ENCODE measurements at regions not wholly inside any gene's neighbourhood (a gene's known extent, or its start where the extent isn't known, plus 50 kb on each side); places are given as distances from the start of the nearest gene placed in this dataset.

DNA sequence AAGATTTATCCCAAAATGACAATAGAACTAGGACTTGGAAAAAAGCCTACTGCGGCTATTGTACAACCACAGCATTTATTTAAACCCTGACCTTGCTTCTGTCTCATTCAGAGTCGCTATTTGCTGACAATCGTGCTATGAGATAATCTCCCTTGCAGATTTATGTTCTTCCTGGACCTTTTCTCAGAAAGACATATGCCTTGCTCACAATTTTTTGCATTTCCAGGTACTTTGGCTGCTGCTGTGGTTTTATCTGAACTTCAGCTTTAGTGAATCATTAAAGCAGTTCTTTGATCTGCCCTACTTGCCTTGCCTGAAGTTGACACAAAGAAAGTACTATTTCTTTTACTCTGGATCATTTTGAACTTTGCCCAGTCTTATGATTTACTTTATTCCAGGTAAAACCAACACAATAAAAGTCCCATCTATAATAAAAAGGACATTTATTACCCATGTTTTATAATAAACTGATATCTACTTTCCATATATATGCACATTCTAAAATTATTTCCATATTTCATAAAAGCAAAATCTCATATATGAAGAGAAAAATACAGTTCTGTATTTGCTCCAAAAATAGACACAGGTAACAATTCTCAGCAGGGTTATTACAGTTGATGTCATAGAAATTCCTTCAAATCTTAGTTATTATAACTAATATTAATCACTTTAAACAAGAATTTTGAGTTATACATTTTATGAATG is 63.4 kb upstream of the CARD18 start:
- TF ChIP-seq, protein P1, sequence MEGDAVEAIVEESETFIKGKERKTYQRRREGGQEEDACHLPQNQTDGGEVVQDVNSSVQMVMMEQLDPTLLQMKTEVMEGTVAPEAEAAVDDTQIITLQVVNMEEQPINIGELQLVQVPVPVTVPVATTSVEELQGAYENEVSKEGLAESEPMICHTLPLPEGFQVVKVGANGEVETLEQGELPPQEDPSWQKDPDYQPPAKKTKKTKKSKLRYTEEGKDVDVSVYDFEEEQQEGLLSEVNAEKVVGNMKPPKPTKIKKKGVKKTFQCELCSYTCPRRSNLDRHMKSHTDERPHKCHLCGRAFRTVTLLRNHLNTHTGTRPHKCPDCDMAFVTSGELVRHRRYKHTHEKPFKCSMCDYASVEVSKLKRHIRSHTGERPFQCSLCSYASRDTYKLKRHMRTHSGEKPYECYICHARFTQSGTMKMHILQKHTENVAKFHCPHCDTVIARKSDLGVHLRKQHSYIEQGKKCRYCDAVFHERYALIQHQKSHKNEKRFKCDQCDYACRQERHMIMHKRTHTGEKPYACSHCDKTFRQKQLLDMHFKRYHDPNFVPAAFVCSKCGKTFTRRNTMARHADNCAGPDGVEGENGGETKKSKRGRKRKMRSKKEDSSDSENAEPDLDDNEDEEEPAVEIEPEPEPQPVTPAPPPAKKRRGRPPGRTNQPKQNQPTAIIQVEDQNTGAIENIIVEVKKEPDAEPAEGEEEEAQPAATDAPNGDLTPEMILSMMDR (IDR thresholded peaks at IDR 0.05): no peak
- no peak for TF ChIP-seq POLR2A (IDR thresholded peaks at IDR 0.05)

DNA sequence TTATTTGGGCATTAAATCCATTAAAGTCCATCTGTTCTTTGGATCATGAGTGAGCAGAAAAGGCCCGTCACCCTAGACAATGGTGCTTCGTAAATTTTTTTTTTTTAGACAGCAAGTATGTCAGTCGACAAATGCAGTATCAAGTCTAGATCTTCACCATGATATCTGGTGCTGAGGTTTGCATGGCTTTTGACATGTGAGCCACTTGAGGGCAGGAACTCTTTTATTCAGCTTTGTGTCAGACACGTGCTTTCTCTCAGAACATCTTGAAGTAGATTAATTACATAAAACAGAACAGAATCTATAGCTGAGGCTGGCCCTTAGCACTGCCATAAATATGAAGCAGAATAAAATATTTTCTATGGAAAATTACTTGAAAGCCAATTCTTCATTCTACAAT is 62.9 kb upstream of the CARD18 start:
- Histone ChIP-seq H3K27ac (no peak overlapping the region), H3K4me1 (replicated peaks in 1 of 2) (peaks cover 0 to 6% of the 10 kb centered on the region in 2 donors), H3K27me3 (no peaks in the 10 kb centered on the region), H3K4me3 (no peak overlapping the region), H3K9me3 (replicated peaks in 1 of 3) (no peaks in the 10 kb centered on the region), H3K36me3 (replicated peaks in 1 of 2) (no peaks in the 10 kb centered on the region)
- DNase-seq: no peak
- TF ChIP-seq POLR2A (IDR thresholded peaks at IDR 0.05): no peak
- TF ChIP-seq, protein P1 (IDR thresholded peaks at IDR 0.05): no peak
- intact Hi-C loops (cut with DNase I): no loop called here
- whole genome bisulfite sequencing, 4 donors: 61 to 77% (median 65%) methylated on average over 4 of the region's 4 CpGs

More for the DNA sequence above, 63.4 kb upstream of the CARD18 start:
- no peak for DNase-seq
- Histone ChIP-seq H3K9me3 (replicated peaks in 1 of 3) (no peaks in the 10 kb centered on the region), H3K4me1 (replicated peaks in 1 of 2) (peaks cover 0 to 6% of the 10 kb centered on the region in 2 donors), H3K4me3 (no peak overlapping the region), H3K36me3 (replicated peaks in 1 of 2) (no peaks in the 10 kb centered on the region), H3K27ac (no peak overlapping the region), H3K27me3 (no peaks in the 10 kb centered on the region)
- intact Hi-C loops (cut with DNase I): no loop called here
- 16 to 28% (median 23%) methylated on average over 3 of the region's 3 CpGs for WGBS, 4 donors

DNA sequence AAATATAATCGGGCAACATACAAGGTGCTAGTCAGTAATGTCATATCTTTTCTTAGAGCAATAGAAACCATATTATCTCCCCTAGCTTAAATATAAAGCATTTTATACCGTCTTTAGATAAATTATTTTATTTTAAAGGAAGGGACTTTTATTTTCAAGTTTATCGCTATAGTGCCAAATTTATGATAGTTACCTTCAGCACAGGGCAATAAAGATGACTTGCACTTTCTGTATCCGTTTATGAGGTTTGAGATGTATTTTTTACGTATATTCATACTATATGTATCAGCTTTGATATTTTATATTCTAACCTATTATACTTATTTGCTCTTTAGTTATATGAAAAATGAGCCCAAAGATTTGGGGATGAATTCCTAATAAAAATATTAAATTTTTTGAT is 61.6 kb upstream of the CARD18 start:
- DNase-seq: no peak
- no peaks in the 10 kb centered on the region for H3K27me3 ChIP-seq
- no peak overlapping the region for H3K27ac ChIP-seq
- intact Hi-C loops (cut with DNase I): no loop called here
- TF ChIP-seq, protein P1 (IDR thresholded peaks at IDR 0.05): no peak
- no peak for TF ChIP-seq POLR2A (IDR thresholded peaks at IDR 0.05)
- 57 to 66% (median 61%) methylated on average over 5 of the region's 5 CpGs for WGBS, 4 donors
- no peaks in the 10 kb centered on the region for H3K9me3 ChIP-seq (replicated peaks in 1 of 3)
- no peak overlapping the region for H3K4me3 ChIP-seq
- no peaks in the 10 kb centered on the region for H3K36me3 ChIP-seq (replicated peaks in 1 of 2)
- peaks cover 0 to 6% of the 10 kb centered on the region in 2 donors for H3K4me1 ChIP-seq (replicated peaks in 1 of 2)

DNA sequence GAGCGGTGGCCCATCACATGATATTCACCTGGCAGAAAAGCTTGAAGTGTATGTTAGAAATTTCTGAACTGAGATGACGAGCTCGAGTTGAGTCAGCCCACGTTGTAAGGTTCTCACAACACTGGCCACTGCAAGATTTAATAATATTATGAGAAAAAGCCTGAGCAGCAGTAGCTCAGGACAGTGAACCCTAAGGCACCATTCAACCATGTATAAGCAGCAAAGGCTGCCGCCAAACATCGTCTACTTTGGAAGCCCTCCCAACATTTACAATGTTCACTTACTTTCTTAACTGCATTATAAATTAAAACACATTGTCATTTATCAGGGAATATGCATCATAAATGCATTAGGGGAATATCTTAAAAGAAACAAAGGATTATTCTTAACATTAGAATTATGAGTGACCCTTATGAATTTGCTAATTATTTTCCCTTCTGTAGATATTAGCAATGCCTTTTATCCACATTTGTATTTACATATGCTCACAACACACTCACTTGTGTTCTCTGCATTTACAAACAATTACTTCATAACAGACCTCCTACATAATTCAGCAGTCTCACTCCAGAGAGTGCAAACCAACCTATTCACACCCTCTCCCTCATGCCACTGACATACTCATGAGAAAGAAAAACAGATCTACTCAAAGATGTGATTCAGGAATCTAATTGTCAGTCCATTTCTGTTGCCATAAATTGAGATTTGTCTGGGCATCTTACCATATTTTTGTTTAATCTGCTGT is 57.7 kb upstream of the CARD18 start:
- Histone ChIP-seq H3K27ac (no peak overlapping the region), H3K27me3 (no peaks in the 10 kb centered on the region), H3K4me3 (no peak overlapping the region), H3K36me3 (replicated peaks in 1 of 2) (no peaks in the 10 kb centered on the region), H3K4me1 (replicated peaks in 1 of 2) (no peaks in the 10 kb centered on the region), H3K9me3 (replicated peaks in 1 of 3) (no peaks in the 10 kb centered on the region)
- no peak for DNase-seq
- TF ChIP-seq POLR2A (IDR thresholded peaks at IDR 0.05): no peak
- TF ChIP-seq, protein P1 (IDR thresholded peaks at IDR 0.05): no peak
- intact Hi-C loops (cut with DNase I): no loop called here
- 74 to 81% (median 77%) methylated on average over 6 of the region's 6 CpGs for WGBS, 4 donors
